ENCODE measurements at regions not wholly inside any gene's neighbourhood (a gene's known extent, or its start where the extent isn't known, plus 50 kb on each side); places are given as distances from the start of the nearest gene placed in this dataset.

GRCh38 chr15:96764946-96765345 is 434.4 kb downstream of the NR2F2 start:
- Histone ChIP-seq H3K9ac (ENCODE audit: low read length) (no peak overlapping the region), H3K27ac (ENCODE audit: low read depth, low read length) (no peak overlapping the region), H3K9me3 (ENCODE audit: control insufficient read depth, insufficient read depth, low read depth, low read length) (no peaks in the 10 kb centered on the region), H3K27me3 (ENCODE audit: control insufficient read depth, insufficient read depth, low read length) (no peaks in the 10 kb centered on the region), H3K36me3 (ENCODE audit: control insufficient read depth, insufficient read depth, low read length) (no peaks in the 10 kb centered on the region), H3K4me3 (ENCODE audit: low read depth, low read length) (no peak overlapping the region), H3K4me1 (ENCODE audit: control insufficient read depth, insufficient read depth, low read length) (peaks cover 5% of the 10 kb centered on the region; the same call in 1 of the 2 replicates)

GRCh38 chr15:96766366-96766765 is 435.9 kb downstream of the NR2F2 start:
- no peaks in the 10 kb centered on the region for H3K9me3 ChIP-seq (ENCODE audit: control insufficient read depth, insufficient read depth, low read depth, low read length)
- H3K9ac ChIP-seq (ENCODE audit: low read length): no peak overlapping the region
- no peak overlapping the region for H3K27ac ChIP-seq (ENCODE audit: low read depth, low read length)
- H3K36me3 ChIP-seq (ENCODE audit: control insufficient read depth, insufficient read depth, low read length): no peaks in the 10 kb centered on the region
- H3K4me3 ChIP-seq (ENCODE audit: low read depth, low read length): no peak overlapping the region
- no peaks in the 10 kb centered on the region for H3K27me3 ChIP-seq (ENCODE audit: control insufficient read depth, insufficient read depth, low read length)
- H3K4me1 ChIP-seq (ENCODE audit: control insufficient read depth, insufficient read depth, low read length): peaks cover 5% of the 10 kb centered on the region; the same call in 1 of the 2 replicates

GRCh38 chr15:96767703-96768434 is 437.4 kb downstream of the NR2F2 start:
- Histone ChIP-seq H3K4me1 (ENCODE audit: control insufficient read depth, insufficient read depth, low read length) (peaks cover 5% of the 10 kb centered on the region; the same call in 1 of the 2 replicates), H3K36me3 (ENCODE audit: control insufficient read depth, insufficient read depth, low read length) (no peaks in the 10 kb centered on the region), H3K27ac (ENCODE audit: low read depth, low read length) (no peak overlapping the region)

GRCh38 chr15:96768435-96768789 is 437.9 kb downstream of the NR2F2 start:
- no peaks in the 10 kb centered on the region for H3K36me3 ChIP-seq (ENCODE audit: control insufficient read depth, insufficient read depth, low read length)
- no peak overlapping the region for H3K9ac ChIP-seq (ENCODE audit: low read length)
- peaks cover 5% of the 10 kb centered on the region; the same call in 1 of the 2 replicates for H3K4me1 ChIP-seq (ENCODE audit: control insufficient read depth, insufficient read depth, low read length)
- H3K27ac ChIP-seq (ENCODE audit: low read depth, low read length): no peak overlapping the region
- no peak overlapping the region for H3K4me3 ChIP-seq (ENCODE audit: low read depth, low read length)
- no peaks in the 10 kb centered on the region for H3K9me3 ChIP-seq (ENCODE audit: control insufficient read depth, insufficient read depth, low read depth, low read length)
- H3K27me3 ChIP-seq (ENCODE audit: control insufficient read depth, insufficient read depth, low read length): no peaks in the 10 kb centered on the region

More at GRCh38 chr15:96767703-96768434, 437.4 kb downstream of the NR2F2 start:
- Histone ChIP-seq H3K9me3 (ENCODE audit: control insufficient read depth, insufficient read depth, low read depth, low read length) (no peaks in the 10 kb centered on the region), H3K9ac (ENCODE audit: low read length) (no peak overlapping the region), H3K27me3 (ENCODE audit: control insufficient read depth, insufficient read depth, low read length) (no peaks in the 10 kb centered on the region), H3K4me3 (ENCODE audit: low read depth, low read length) (no peak overlapping the region)

GRCh38 chr15:96771035-96771434 is 440.5 kb downstream of the NR2F2 start:
- Histone ChIP-seq H3K36me3 (ENCODE audit: control insufficient read depth, insufficient read depth, low read length) (no peaks in the 10 kb centered on the region), H3K27me3 (ENCODE audit: control insufficient read depth, insufficient read depth, low read length) (no peaks in the 10 kb centered on the region), H3K4me3 (ENCODE audit: low read depth, low read length) (no peak overlapping the region), H3K9me3 (ENCODE audit: control insufficient read depth, insufficient read depth, low read depth, low read length) (no peaks in the 10 kb centered on the region), H3K4me1 (ENCODE audit: control insufficient read depth, insufficient read depth, low read length) (peaks cover 7% of the 10 kb centered on the region), H3K27ac (ENCODE audit: low read depth, low read length) (no peak overlapping the region), H3K9ac (ENCODE audit: low read length) (no peak overlapping the region)

GRCh38 chr15:96774216-96774615 is 443.7 kb downstream of the NR2F2 start:
- Histone ChIP-seq H3K4me1 (ENCODE audit: control insufficient read depth, insufficient read depth, low read length) (peaks cover 3% of the 10 kb centered on the region; the same call in 1 of the 2 replicates), H3K27me3 (ENCODE audit: control insufficient read depth, insufficient read depth, low read length) (no peaks in the 10 kb centered on the region)

GRCh38 chr15:96783746-96784145 is 453.2 kb downstream of the NR2F2 start:
- Histone ChIP-seq H3K4me3 (ENCODE audit: low read depth, low read length) (no peak overlapping the region), H3K27me3 (ENCODE audit: control insufficient read depth, insufficient read depth, low read length) (no peaks in the 10 kb centered on the region), H3K27ac (ENCODE audit: low read depth, low read length) (no peak overlapping the region), H3K36me3 (ENCODE audit: control insufficient read depth, insufficient read depth, low read length) (no peaks in the 10 kb centered on the region), H3K4me1 (ENCODE audit: control insufficient read depth, insufficient read depth, low read length) (no peaks in the 10 kb centered on the region), H3K9ac (ENCODE audit: low read length) (no peak overlapping the region), H3K9me3 (ENCODE audit: control insufficient read depth, insufficient read depth, low read depth, low read length) (no peaks in the 10 kb centered on the region)

More at GRCh38 chr15:96774216-96774615, 443.7 kb downstream of the NR2F2 start:
- no peaks in the 10 kb centered on the region for H3K36me3 ChIP-seq (ENCODE audit: control insufficient read depth, insufficient read depth, low read length)
- H3K27ac ChIP-seq (ENCODE audit: low read depth, low read length): no peak overlapping the region
- no peak overlapping the region for H3K9ac ChIP-seq (ENCODE audit: low read length)
- no peaks in the 10 kb centered on the region for H3K9me3 ChIP-seq (ENCODE audit: control insufficient read depth, insufficient read depth, low read depth, low read length)
- no peak overlapping the region for H3K4me3 ChIP-seq (ENCODE audit: low read depth, low read length)

GRCh38 chr15:96790004-96790403 is 459.5 kb downstream of the NR2F2 start:
- H3K9me3 ChIP-seq (ENCODE audit: control insufficient read depth, insufficient read depth, low read depth, low read length): no peaks in the 10 kb centered on the region
- no peak overlapping the region for H3K4me3 ChIP-seq (ENCODE audit: low read depth, low read length)
- no peak overlapping the region for H3K27ac ChIP-seq (ENCODE audit: low read depth, low read length)
- no peaks in the 10 kb centered on the region for H3K4me1 ChIP-seq (ENCODE audit: control insufficient read depth, insufficient read depth, low read length)
- no peaks in the 10 kb centered on the region for H3K27me3 ChIP-seq (ENCODE audit: control insufficient read depth, insufficient read depth, low read length)
- no peak overlapping the region for H3K9ac ChIP-seq (ENCODE audit: low read length)
- no peaks in the 10 kb centered on the region for H3K36me3 ChIP-seq (ENCODE audit: control insufficient read depth, insufficient read depth, low read length)

- Histone ChIP-seq H3K9ac (ENCODE audit: low read length) (no peak overlapping the region), H3K4me3 (ENCODE audit: low read depth, low read length) (no peak overlapping the region), H3K4me1 (ENCODE audit: control insufficient read depth, insufficient read depth, low read length) (no peaks in the 10 kb centered on the region), H3K27me3 (ENCODE audit: control insufficient read depth, insufficient read depth, low read length) (no peaks in the 10 kb centered on the region), H3K27ac (ENCODE audit: low read depth, low read length) (no peak overlapping the region), H3K36me3 (ENCODE audit: control insufficient read depth, insufficient read depth, low read length) (no peaks in the 10 kb centered on the region), H3K9me3 (ENCODE audit: control insufficient read depth, insufficient read depth, low read depth, low read length) (no peaks in the 10 kb centered on the region)
Measured at GRCh38 chr15:96792216-96792615, 461.7 kb downstream of the NR2F2 start.

- Histone ChIP-seq H3K9me3 (ENCODE audit: control insufficient read depth, insufficient read depth, low read depth, low read length) (no peaks in the 10 kb centered on the region), H3K9ac (ENCODE audit: low read length) (no peak overlapping the region), H3K27ac (ENCODE audit: low read depth, low read length) (no peak overlapping the region), H3K36me3 (ENCODE audit: control insufficient read depth, insufficient read depth, low read length) (no peaks in the 10 kb centered on the region), H3K27me3 (ENCODE audit: control insufficient read depth, insufficient read depth, low read length) (no peaks in the 10 kb centered on the region), H3K4me1 (ENCODE audit: control insufficient read depth, insufficient read depth, low read length) (no peaks in the 10 kb centered on the region), H3K4me3 (ENCODE audit: low read depth, low read length) (no peak overlapping the region)
Measured at GRCh38 chr15:96796841-96797240, 466.3 kb downstream of the NR2F2 start.

GRCh38 chr15:96801576-96802150 is 471.2 kb downstream of the NR2F2 start:
- H3K36me3 ChIP-seq (ENCODE audit: control insufficient read depth, insufficient read depth, low read length): no peaks in the 10 kb centered on the region
- H3K27me3 ChIP-seq (ENCODE audit: control insufficient read depth, insufficient read depth, low read length): no peaks in the 10 kb centered on the region
- H3K9ac ChIP-seq (ENCODE audit: low read length): no peak overlapping the region
- H3K4me1 ChIP-seq (ENCODE audit: control insufficient read depth, insufficient read depth, low read length): no peaks in the 10 kb centered on the region
- no peak overlapping the region for H3K4me3 ChIP-seq (ENCODE audit: low read depth, low read length)
- no peaks in the 10 kb centered on the region for H3K9me3 ChIP-seq (ENCODE audit: control insufficient read depth, insufficient read depth, low read depth, low read length)
- no peak overlapping the region for H3K27ac ChIP-seq (ENCODE audit: low read depth, low read length)
